ENCODE measurements at regions not wholly inside any gene's neighbourhood (a gene's known extent, or its start where the extent isn't known, plus 50 kb on each side); places are given as distances from the start of the nearest gene placed in this dataset.
A peak's percentile ranks its signal among the peaks of the same experiment; 100 is the strongest.
"Not testable (repeated sequence)": the region's sequence is repeated elsewhere in the genome, so short reads cannot be mapped to it uniquely, and the experiment has no call there.

- DNase-seq: no peak
- Mint-ChIP-seq H3K9me3 (no peaks in the 10 kb centered on the region), H3K36me3 (no peaks in the 10 kb centered on the region), H3K4me3 (no peak overlapping the region), H3K27me3 (peaks cover 19% of the 10 kb centered on the region), H3K4me1 (no peaks in the 10 kb centered on the region), H3K27ac (no peak overlapping the region)
- CTCF ChIA-PET: no interaction called here
Measured at GRCh38 chr16:87198881-87199280, 118.3 kb downstream of the C16orf95 start.

- Mint-ChIP-seq H3K27me3 (peaks cover 19% of the 10 kb centered on the region), H3K27ac (no peak overlapping the region), H3K9me3 (no peaks in the 10 kb centered on the region), H3K36me3 (no peaks in the 10 kb centered on the region), H3K4me1 (no peaks in the 10 kb centered on the region), H3K4me3 (no peak overlapping the region)
- CTCF ChIA-PET: no interaction called here
- no peak for DNase-seq
Measured at GRCh38 chr16:87199379-87199778, 117.8 kb downstream of the C16orf95 start.

- H3K27ac Mint-ChIP-seq: no peak overlapping the region
- H3K27me3 Mint-ChIP-seq: peaks cover 19% of the 10 kb centered on the region
- no peak overlapping the region for H3K4me3 Mint-ChIP-seq
- CTCF ChIA-PET: no interaction called here
- H3K4me1 Mint-ChIP-seq: no peaks in the 10 kb centered on the region
- DNase-seq: no peak
- no peaks in the 10 kb centered on the region for H3K9me3 Mint-ChIP-seq
- H3K36me3 Mint-ChIP-seq: no peaks in the 10 kb centered on the region
Measured at GRCh38 chr16:87199901-87200300, 117.3 kb downstream of the C16orf95 start.

GRCh38 chr16:87200637-87201036 is 116.6 kb downstream of the C16orf95 start:
- H3K27ac Mint-ChIP-seq: no peak overlapping the region
- H3K36me3 Mint-ChIP-seq: no peaks in the 10 kb centered on the region
- CTCF ChIA-PET: interaction anchor here (3.6 kb wide), 1 partner anchor 78 kb away, joined by 16 read pairs; no protein-coding TSS in a partner anchor
- H3K4me3 Mint-ChIP-seq: no peak overlapping the region
- no peaks in the 10 kb centered on the region for H3K9me3 Mint-ChIP-seq
- no peaks in the 10 kb centered on the region for H3K4me1 Mint-ChIP-seq
- peaks cover 19% of the 10 kb centered on the region for H3K27me3 Mint-ChIP-seq
- no peak for DNase-seq

- Mint-ChIP-seq H3K9me3 (no peaks in the 10 kb centered on the region), H3K27me3 (peaks cover 19% of the 10 kb centered on the region), H3K36me3 (no peaks in the 10 kb centered on the region), H3K4me1 (no peaks in the 10 kb centered on the region), H3K27ac (no peak overlapping the region), H3K4me3 (no peak overlapping the region)
- CTCF ChIA-PET: interaction anchor here (3.6 kb wide), 1 partner anchor 78 kb away, joined by 16 read pairs; no protein-coding TSS in a partner anchor
- DNase-seq: no peak
Measured at GRCh38 chr16:87201052-87201451, 116.1 kb downstream of the C16orf95 start.

GRCh38 chr16:87201790-87202189 is 115.4 kb downstream of the C16orf95 start:
- Mint-ChIP-seq H3K4me3 (no peak overlapping the region), H3K27me3 (peaks cover 19% of the 10 kb centered on the region), H3K27ac (no peak overlapping the region), H3K4me1 (no peaks in the 10 kb centered on the region), H3K9me3 (no peaks in the 10 kb centered on the region), H3K36me3 (no peaks in the 10 kb centered on the region)
- no peak for DNase-seq
- CTCF ChIA-PET: interaction anchor here (0.7 to 3.6 kb wide), 5 partner anchors 24 to 97 kb away, joined by 3 to 16 read pairs (median 3); no protein-coding TSS in a partner anchor

GRCh38 chr16:87202346-87202745 is 114.8 kb downstream of the C16orf95 start:
- Mint-ChIP-seq H3K36me3 (no peaks in the 10 kb centered on the region), H3K9me3 (no peaks in the 10 kb centered on the region), H3K4me3 (no peak overlapping the region), H3K27ac (no peak overlapping the region), H3K27me3 (peaks cover 19% of the 10 kb centered on the region), H3K4me1 (no peaks in the 10 kb centered on the region)
- DNase-seq: no peak
- CTCF ChIA-PET: interaction anchor here (0.7 to 3.6 kb wide), 6 partner anchors 23 to 96 kb away, joined by 3 to 16 read pairs (median 3); no protein-coding TSS in a partner anchor

- no peak overlapping the region for H3K4me3 Mint-ChIP-seq
- no peaks in the 10 kb centered on the region for H3K4me1 Mint-ChIP-seq
- H3K36me3 Mint-ChIP-seq: no peaks in the 10 kb centered on the region
- H3K9me3 Mint-ChIP-seq: no peaks in the 10 kb centered on the region
- CTCF ChIA-PET: interaction anchor here (0.6 to 3.6 kb wide), 4 partner anchors 9 to 807 kb away, joined by 3 to 16 read pairs (median 3); no protein-coding TSS in a partner anchor
- no peak overlapping the region for H3K27ac Mint-ChIP-seq
- peaks cover 16% of the 10 kb centered on the region for H3K27me3 Mint-ChIP-seq
- DNase-seq: peak; percentile 58
Measured at GRCh38 chr16:87203060-87203656, 114.0 kb downstream of the C16orf95 start.

- H3K36me3 Mint-ChIP-seq: no peaks in the 10 kb centered on the region
- H3K27me3 Mint-ChIP-seq: peaks cover 3% of the 10 kb centered on the region
- H3K4me1 Mint-ChIP-seq: no peaks in the 10 kb centered on the region
- H3K9me3 Mint-ChIP-seq: no peaks in the 10 kb centered on the region
- no peak for DNase-seq
- H3K4me3 Mint-ChIP-seq: no peak overlapping the region
- CTCF ChIA-PET: no interaction called here
- H3K27ac Mint-ChIP-seq: no peak overlapping the region
Measured at GRCh38 chr16:87206646-87207451, 110.3 kb downstream of the C16orf95 start.

- Mint-ChIP-seq H3K4me3 (no peak overlapping the region), H3K36me3 (no peaks in the 10 kb centered on the region), H3K4me1 (no peaks in the 10 kb centered on the region), H3K27me3 (peaks cover 3% of the 10 kb centered on the region), H3K27ac (no peak overlapping the region), H3K9me3 (no peaks in the 10 kb centered on the region)
- DNase-seq: no peak
- CTCF ChIA-PET: no interaction called here
Measured at GRCh38 chr16:87207509-87207908, 109.7 kb downstream of the C16orf95 start.

- CTCF ChIA-PET: no interaction called here
- Mint-ChIP-seq H3K9me3 (no peaks in the 10 kb centered on the region), H3K27me3 (peaks cover 3% of the 10 kb centered on the region), H3K27ac (no peak overlapping the region), H3K36me3 (no peaks in the 10 kb centered on the region), H3K4me1 (no peaks in the 10 kb centered on the region), H3K4me3 (no peak overlapping the region)
- DNase-seq: no peak
Measured at GRCh38 chr16:87207965-87208364, 109.2 kb downstream of the C16orf95 start.

- H3K27me3 Mint-ChIP-seq, H3K27ac Mint-ChIP-seq, H3K4me3 Mint-ChIP-seq, DNase-seq, H3K4me1 Mint-ChIP-seq, H3K9me3 Mint-ChIP-seq, CTCF ChIA-PET, H3K36me3 Mint-ChIP-seq: not testable (repeated sequence)
Measured at GRCh38 chr16:87208968-87209367, 108.2 kb downstream of the C16orf95 start.

GRCh38 chr16:87209808-87210512 is 107.2 kb downstream of the C16orf95 start:
- CTCF ChIA-PET: no interaction called here
- Mint-ChIP-seq H3K4me1 (no peaks in the 10 kb centered on the region), H3K4me3 (no peak overlapping the region), H3K36me3 (no peaks in the 10 kb centered on the region), H3K27me3 (no peaks in the 10 kb centered on the region), H3K9me3 (no peaks in the 10 kb centered on the region), H3K27ac (no peak overlapping the region)
- no peak for DNase-seq

GRCh38 chr16:87210894-87211293 is 106.3 kb downstream of the C16orf95 start:
- Mint-ChIP-seq H3K36me3 (no peaks in the 10 kb centered on the region), H3K27ac (no peak overlapping the region), H3K9me3 (no peaks in the 10 kb centered on the region), H3K27me3 (no peaks in the 10 kb centered on the region), H3K4me3 (no peak overlapping the region), H3K4me1 (no peaks in the 10 kb centered on the region)
- CTCF ChIA-PET: no interaction called here
- DNase-seq: no peak
